K562 (cell line): ENCODE measurements at regions not wholly inside any gene's neighbourhood (a gene's known extent, or its start where the extent isn't known, plus 50 kb on each side); places are given as distances from the start of the nearest gene placed in this dataset.

Source experiments
- ATAC-seq: fragments of 200-7000 bp; cut with Tn5 transposase; 3 replicates; pipeline ENCODE4 v1.9.1; 2020; ENCODE audit warnings: moderate library complexity
- BruUV-seq: library from RNA; stranded (reverse); fragments of 400-500 nt; replicated peaks from 2 replicates; lab custom pipeline; 2021; lab: Mats Ljungman, UMichigan
- CTCF ChIA-PET: fragments of 300-600 bp; formaldehyde crosslinking; extraction: SDS; loops from one replicate; lab custom pipeline; 2021; ENCODE audit warnings: low intra/inter-chr PET ratio; lab: Yijun Ruan, JAX
- POLR2A ChIA-PET: fragments of 300-600, 350-650 bp; sonication (Branson Sonifier 250); formaldehyde crosslinking; extraction: SDS; loops from one replicate; lab custom pipeline; 2021; ENCODE audit warnings: antibody characterized with exemption, inconsistent platforms; lab: Yijun Ruan, JAX
- DNase-seq, 4 experiments: peaks; one replicate each; pipeline versions ENCODE4 v3.0.0 to v3.0.0-alpha.2; 2011 to 2018; ENCODE audit warnings: low spot score in 3 of 4, mixed read lengths in 3 of 4; ENCODE audit errors: extremely low read depth in 1 of 4
- FAIRE-seq: peaks from 2 replicates; lab custom pipeline; 2011; peaks lifted over from hg19 to GRCh38; lab: Jason Lieb, UNC
- H2AFZ ChIP-seq: 2 replicates; pipeline ENCODE4 v1.6.0; 2011; ENCODE audit warnings: low read depth, low read length, control low read depth, inconsistent platforms
- H3K27ac ChIP-seq: fragments of 200-600 bp; 3 replicates; pipeline ENCODE4 v1.8.0; 2011; ENCODE audit warnings: low read depth, mild to moderate bottlenecking, control low read depth, inconsistent platforms, low read length, moderate library complexity, mixed read lengths; ENCODE audit errors: extremely low read depth
- H3K27me3 ChIP-seq, 2 experiments: fragments of 300-600 bp in 1 of 2; 2 replicates in 1 of 2; 3 replicates in 1 of 2; pipeline versions ENCODE4 v1.6.0 to v1.8.0; 2011; ENCODE audit warnings: inconsistent platforms in 2 of 2, low read length in 2 of 2, mild to moderate bottlenecking in 1 of 2, mixed read lengths in 1 of 2, moderate library complexity in 1 of 2; ENCODE audit not compliant: control insufficient read depth in 2 of 2, insufficient read depth in 2 of 2
- H3K36me3 ChIP-seq: fragments of 300-600 bp; 3 replicates; pipeline ENCODE4 v1.8.0; 2011; ENCODE audit warnings: mild to moderate bottlenecking, low read length, inconsistent platforms; ENCODE audit not compliant: control insufficient read depth, insufficient read depth
- H3K4me1 ChIP-seq, 2 experiments: fragments of 200-600 bp in 1 of 2; replicated peaks in 1 of 2; 2 replicates in 1 of 2; 3 replicates in 1 of 2; pipeline versions ENCODE4 v1.5.1 to v1.8.0; 2011; ENCODE audit warnings: inconsistent platforms in 2 of 2, low read length in 2 of 2, mild to moderate bottlenecking in 1 of 2, mixed read lengths in 1 of 2, moderate library complexity in 1 of 2; ENCODE audit not compliant: control insufficient read depth in 2 of 2, insufficient read depth in 2 of 2
- H3K4me2 ChIP-seq: 2 replicates; pipeline ENCODE4 v1.6.1; 2011; ENCODE audit warnings: low read length, control low read depth, inconsistent platforms, mixed read lengths; ENCODE audit not compliant: insufficient read depth
- H3K4me3 ChIP-seq: fragments of 200-600 bp; sonication (generic), shearing (Covaris generic); 2 replicates; pipeline ENCODE4 v1.5.1; 2016; ENCODE audit warnings: control low read depth, inconsistent platforms
- H3K79me2 ChIP-seq: fragments of 200-600 bp; 3 replicates; pipeline ENCODE4 v1.8.0; 2011; ENCODE audit warnings: low read length, inconsistent platforms; ENCODE audit not compliant: control insufficient read depth, insufficient read depth
- H3K9ac ChIP-seq, 2 experiments: 2 replicates each; pipeline versions ENCODE4 v1.6.0 to v1.6.1; 2011; ENCODE audit warnings: low read depth in 2 of 2, low read length in 2 of 2, control low read depth in 1 of 2, inconsistent platforms in 1 of 2, mild to moderate bottlenecking in 1 of 2, mixed read lengths in 1 of 2; ENCODE audit not compliant: insufficient read depth in 1 of 2
- H3K9me1 ChIP-seq: one replicate; pipeline ENCODE4 v1.6.0; 2011; ENCODE audit warnings: inconsistent platforms, mild to moderate bottlenecking, low read length, moderate library complexity; ENCODE audit not compliant: control insufficient read depth, insufficient read depth
- H3K9me3 ChIP-seq: replicated peaks from 2 replicates; pipeline ENCODE4 v1.5.1; 2011; ENCODE audit warnings: low read depth, low read length, inconsistent platforms; ENCODE audit not compliant: control insufficient read depth, insufficient read depth
- H4K20me1 ChIP-seq: replicated peaks from 2 replicates; pipeline ENCODE4 v1.6.1; 2011; ENCODE audit warnings: low read length, inconsistent platforms, mixed read lengths; ENCODE audit not compliant: control insufficient read depth, insufficient read depth
- RAD21 ChIP-seq, 2 experiments: fragments of 250-450 bp in 1 of 2; fragments of 450-650 bp in 1 of 2; sonication (Bioruptor Pico) in 1 of 2; formaldehyde crosslinking in 1 of 2; IDR thresholded peaks in 1 of 2; conservative IDR thresholded peaks in 1 of 2; 2 replicates each; pipeline versions ENCODE4 v1.4.0 to v1.8.0; 2020 to 2022; ENCODE audit warnings: mild to moderate bottlenecking in 2 of 2, moderate library complexity in 1 of 2
- SMC3 ChIP-seq: conservative IDR thresholded peaks from 2 replicates; pipeline ENCODE4 v1.6.1; 2011; ENCODE audit warnings: low read depth, low read length, improper control_type of control experiment; ENCODE audit not compliant: insufficient read depth
- SRF ChIP-seq, 2 experiments: fragments of 250-450, 450-650 bp in 1 of 2; sonication (Bioruptor Pico) in 1 of 2; sonication (generic) in 1 of 2; formaldehyde crosslinking; IDR thresholded peaks; 2 replicates each; pipeline versions ENCODE4 v1.5.0 to v1.5.1; 2020 to 2022; ENCODE audit warnings: mild to moderate bottlenecking in 1 of 2, missing genetic modification reagents in 1 of 2
- WGBS: fragments of 100-300 bp; shearing (Covaris generic); methylation state at CpG from one replicate; pipeline ENCODE4 v1.1.6; 2016; ENCODE audit warnings: low coverage, mixed read lengths; ENCODE audit not compliant: insufficient coverage; ENCODE audit errors: missing lambda C conversion rate; 5-methylcytosine and 5-hydroxymethylcytosine counted together
- in situ Hi-C: fragments of 300-500 bp; cut with MboI; formaldehyde crosslinking; loops from 4 replicates; pipeline ENCODE4 v1.15.0; 2018; ENCODE audit warnings: inconsistent platforms, mixed read lengths
- intact Hi-C: fragments of 100-400 bp; cut with micrococcal nuclease; formaldehyde crosslinking; loops from 2 replicates; pipeline ENCODE4 v1.14.2; 2022
- TF ChIP-seq, protein P1 (sequence below), 3 experiments: IDR thresholded peaks in 2 of 3; conservative IDR thresholded peaks in 1 of 3; 2 replicates each; pipeline ENCODE4 v1.5.1; 2011 to 2012; ENCODE audit warnings: low read length in 3 of 3, mild to moderate bottlenecking in 3 of 3, control low read depth in 2 of 3, improper control_type of control experiment in 1 of 3, inconsistent platforms in 1 of 3, low read depth in 1 of 3, mixed read lengths in 1 of 3, moderate library complexity in 1 of 3; ENCODE audit not compliant: insufficient read depth in 2 of 3
- TF ChIP-seq, protein P2 (sequence below), 2 experiments: fragments of 450-650 bp; formaldehyde crosslinking in 1 of 2; IDR thresholded peaks; 2 replicates each; pipeline versions ENCODE4 v1.4.0 to v1.6.1; 2014 to 2020; ENCODE audit warnings: mild to moderate bottlenecking in 2 of 2, borderline replicate concordance in 1 of 2, low read depth in 1 of 2
- TF ChIP-seq, protein P3 (sequence below): fragments of 450-650 bp; formaldehyde crosslinking; IDR thresholded peaks from 2 replicates; pipeline ENCODE4 v1.4.0; 2020; ENCODE audit warnings: mild to moderate bottlenecking, moderate library complexity

DNA sequence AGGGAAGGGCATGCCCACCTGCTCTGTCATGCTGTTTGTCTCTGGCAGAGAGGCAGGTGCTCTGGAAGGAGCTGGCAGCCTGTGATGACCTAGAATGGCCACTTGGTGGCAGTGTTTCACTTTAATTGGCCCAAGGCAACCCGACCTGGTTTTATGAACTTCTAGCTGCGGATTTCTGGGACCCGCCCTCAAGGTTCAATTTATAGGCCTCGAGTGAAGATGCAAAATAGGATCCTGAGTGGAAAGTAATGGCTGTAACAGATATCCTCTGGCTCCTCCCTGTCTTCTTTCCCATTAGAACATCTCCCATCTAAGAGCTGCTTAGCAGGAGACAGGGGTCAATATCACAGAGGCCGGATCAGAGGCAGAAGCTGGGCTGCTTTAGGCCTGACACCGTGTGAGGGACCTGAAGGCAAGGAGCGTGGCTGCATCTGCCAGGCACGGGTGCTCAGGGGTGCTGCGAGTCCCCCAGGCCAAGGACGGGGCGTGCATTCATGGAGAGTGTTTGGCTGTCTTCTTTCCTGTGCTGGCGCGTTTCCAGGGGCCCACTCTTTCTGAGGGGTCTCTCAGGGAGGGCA is 56.7 kb upstream of the SLC28A3 start:
- ChIA-PET POLR2A (no interaction called here), CTCF (no interaction called here)
- H3K27me3 ChIP-seq, result no peaks in the 10 kb centered on the region
- H3K36me3 ChIP-seq, result no peaks in the 10 kb centered on the region
- H3K9me3 ChIP-seq, result no peaks in the 10 kb centered on the region
- H3K4me3 ChIP-seq, result no peak overlapping the region
- 2% methylated on average over 12 of the region's 13 CpGs for WGBS
- no peaks in the 10 kb centered on the region for H4K20me1 ChIP-seq
- BruUV-seq, result no TSS peak
- H2AFZ ChIP-seq, result no peak overlapping the region
- no peak overlapping the region; the same call in 1 of the 2 replicates for H3K4me2 ChIP-seq
- H3K79me2 ChIP-seq, result no peaks in the 10 kb centered on the region
- no peak overlapping the region; a peak in 1 of 4 replicates for H3K9ac ChIP-seq
- no peaks in the 10 kb centered on the region for H3K4me1 ChIP-seq
- TF ChIP-seq, protein P1, sequence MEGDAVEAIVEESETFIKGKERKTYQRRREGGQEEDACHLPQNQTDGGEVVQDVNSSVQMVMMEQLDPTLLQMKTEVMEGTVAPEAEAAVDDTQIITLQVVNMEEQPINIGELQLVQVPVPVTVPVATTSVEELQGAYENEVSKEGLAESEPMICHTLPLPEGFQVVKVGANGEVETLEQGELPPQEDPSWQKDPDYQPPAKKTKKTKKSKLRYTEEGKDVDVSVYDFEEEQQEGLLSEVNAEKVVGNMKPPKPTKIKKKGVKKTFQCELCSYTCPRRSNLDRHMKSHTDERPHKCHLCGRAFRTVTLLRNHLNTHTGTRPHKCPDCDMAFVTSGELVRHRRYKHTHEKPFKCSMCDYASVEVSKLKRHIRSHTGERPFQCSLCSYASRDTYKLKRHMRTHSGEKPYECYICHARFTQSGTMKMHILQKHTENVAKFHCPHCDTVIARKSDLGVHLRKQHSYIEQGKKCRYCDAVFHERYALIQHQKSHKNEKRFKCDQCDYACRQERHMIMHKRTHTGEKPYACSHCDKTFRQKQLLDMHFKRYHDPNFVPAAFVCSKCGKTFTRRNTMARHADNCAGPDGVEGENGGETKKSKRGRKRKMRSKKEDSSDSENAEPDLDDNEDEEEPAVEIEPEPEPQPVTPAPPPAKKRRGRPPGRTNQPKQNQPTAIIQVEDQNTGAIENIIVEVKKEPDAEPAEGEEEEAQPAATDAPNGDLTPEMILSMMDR (IDR thresholded peaks at IDR 0.05 in 2 of 3, conservative IDR thresholded peaks at IDR 0.05 in 1 of 3; ENCODE audit: insufficient read depth in 2 of 3, low read depth in 1 of 3, low read length in 3 of 3), result peak; percentile 63 to 79 (median 77)
- TF ChIP-seq, protein P2, sequence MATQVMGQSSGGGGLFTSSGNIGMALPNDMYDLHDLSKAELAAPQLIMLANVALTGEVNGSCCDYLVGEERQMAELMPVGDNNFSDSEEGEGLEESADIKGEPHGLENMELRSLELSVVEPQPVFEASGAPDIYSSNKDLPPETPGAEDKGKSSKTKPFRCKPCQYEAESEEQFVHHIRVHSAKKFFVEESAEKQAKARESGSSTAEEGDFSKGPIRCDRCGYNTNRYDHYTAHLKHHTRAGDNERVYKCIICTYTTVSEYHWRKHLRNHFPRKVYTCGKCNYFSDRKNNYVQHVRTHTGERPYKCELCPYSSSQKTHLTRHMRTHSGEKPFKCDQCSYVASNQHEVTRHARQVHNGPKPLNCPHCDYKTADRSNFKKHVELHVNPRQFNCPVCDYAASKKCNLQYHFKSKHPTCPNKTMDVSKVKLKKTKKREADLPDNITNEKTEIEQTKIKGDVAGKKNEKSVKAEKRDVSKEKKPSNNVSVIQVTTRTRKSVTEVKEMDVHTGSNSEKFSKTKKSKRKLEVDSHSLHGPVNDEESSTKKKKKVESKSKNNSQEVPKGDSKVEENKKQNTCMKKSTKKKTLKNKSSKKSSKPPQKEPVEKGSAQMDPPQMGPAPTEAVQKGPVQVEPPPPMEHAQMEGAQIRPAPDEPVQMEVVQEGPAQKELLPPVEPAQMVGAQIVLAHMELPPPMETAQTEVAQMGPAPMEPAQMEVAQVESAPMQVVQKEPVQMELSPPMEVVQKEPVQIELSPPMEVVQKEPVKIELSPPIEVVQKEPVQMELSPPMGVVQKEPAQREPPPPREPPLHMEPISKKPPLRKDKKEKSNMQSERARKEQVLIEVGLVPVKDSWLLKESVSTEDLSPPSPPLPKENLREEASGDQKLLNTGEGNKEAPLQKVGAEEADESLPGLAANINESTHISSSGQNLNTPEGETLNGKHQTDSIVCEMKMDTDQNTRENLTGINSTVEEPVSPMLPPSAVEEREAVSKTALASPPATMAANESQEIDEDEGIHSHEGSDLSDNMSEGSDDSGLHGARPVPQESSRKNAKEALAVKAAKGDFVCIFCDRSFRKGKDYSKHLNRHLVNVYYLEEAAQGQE (IDR thresholded peaks at IDR 0.05; ENCODE audit: borderline replicate concordance), result peak; percentile 46; the same call in 1 of the 2 replicates
- TF ChIP-seq, protein P2 (CRISPR knock-in tag; IDR thresholded peaks at IDR 0.05; ENCODE audit: low read depth), result no peak
- TF ChIP-seq RAD21 (CRISPR knock-in tag; conservative IDR thresholded peaks at IDR 0.05 in 1 of 2, IDR thresholded peaks at IDR 0.05 in 1 of 2) (peak; percentile 77 to 79), SRF (CRISPR knock-in tag; IDR thresholded peaks at IDR 0.05) (no peak), SMC3 (peak; percentile 63)
- TF ChIP-seq, protein P3, sequence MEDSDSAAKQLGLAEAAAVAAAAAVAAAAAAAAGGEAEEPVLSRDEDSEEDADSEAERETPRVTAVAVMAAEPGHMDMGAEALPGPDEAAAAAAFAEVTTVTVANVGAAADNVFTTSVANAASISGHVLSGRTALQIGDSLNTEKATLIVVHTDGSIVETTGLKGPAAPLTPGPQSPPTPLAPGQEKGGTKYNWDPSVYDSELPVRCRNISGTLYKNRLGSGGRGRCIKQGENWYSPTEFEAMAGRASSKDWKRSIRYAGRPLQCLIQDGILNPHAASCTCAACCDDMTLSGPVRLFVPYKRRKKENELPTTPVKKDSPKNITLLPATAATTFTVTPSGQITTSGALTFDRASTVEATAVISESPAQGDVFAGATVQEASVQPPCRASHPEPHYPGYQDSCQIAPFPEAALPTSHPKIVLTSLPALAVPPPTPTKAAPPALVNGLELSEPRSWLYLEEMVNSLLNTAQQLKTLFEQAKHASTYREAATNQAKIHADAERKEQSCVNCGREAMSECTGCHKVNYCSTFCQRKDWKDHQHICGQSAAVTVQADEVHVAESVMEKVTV (CRISPR knock-in tag), result peak; percentile 75
- intact Hi-C loops, result loop anchor here (1.0 to 10.0 kb wide), 3 partner anchors 746 to 1213 kb away; no protein-coding TSS in a partner anchor
- no peak overlapping the region for H3K27ac ChIP-seq
- DNase-seq, result peak; percentile 54 to 66 (median 65)
- in situ Hi-C loops, result loop anchor here (25.0 kb wide), 1 partner anchor 1390 kb away; no protein-coding TSS in a partner anchor
- peak; percentile 91 for ATAC-seq
- FAIRE-seq, result peak; percentile 83
- H3K9me1 ChIP-seq, result no peaks in the 10 kb centered on the region
